ENCODE measurements at regions not wholly inside any gene's neighbourhood (a gene's known extent, or its start where the extent isn't known, plus 50 kb on each side); places are given as distances from the start of the nearest gene placed in this dataset.
"Not testable (repeated sequence)": the region's sequence is repeated elsewhere in the genome, so short reads cannot be mapped to it uniquely, and the experiment has no call there.

- DNase-seq (ENCODE audit: low read depth) = no peak
These were observed 51.6 kb downstream of the RESF1 start for GRCh38 chr12:32010631-32011336.

GRCh38 chr12:32012249-32012785 lies 53.1 kb downstream of the RESF1 start:
- DNase-seq (ENCODE audit: low read depth) = no peak

GRCh38 chr12:32015036-32015435 lies 55.8 kb downstream of the RESF1 start:
- no peak for DNase-seq (ENCODE audit: low read depth)

DNA sequence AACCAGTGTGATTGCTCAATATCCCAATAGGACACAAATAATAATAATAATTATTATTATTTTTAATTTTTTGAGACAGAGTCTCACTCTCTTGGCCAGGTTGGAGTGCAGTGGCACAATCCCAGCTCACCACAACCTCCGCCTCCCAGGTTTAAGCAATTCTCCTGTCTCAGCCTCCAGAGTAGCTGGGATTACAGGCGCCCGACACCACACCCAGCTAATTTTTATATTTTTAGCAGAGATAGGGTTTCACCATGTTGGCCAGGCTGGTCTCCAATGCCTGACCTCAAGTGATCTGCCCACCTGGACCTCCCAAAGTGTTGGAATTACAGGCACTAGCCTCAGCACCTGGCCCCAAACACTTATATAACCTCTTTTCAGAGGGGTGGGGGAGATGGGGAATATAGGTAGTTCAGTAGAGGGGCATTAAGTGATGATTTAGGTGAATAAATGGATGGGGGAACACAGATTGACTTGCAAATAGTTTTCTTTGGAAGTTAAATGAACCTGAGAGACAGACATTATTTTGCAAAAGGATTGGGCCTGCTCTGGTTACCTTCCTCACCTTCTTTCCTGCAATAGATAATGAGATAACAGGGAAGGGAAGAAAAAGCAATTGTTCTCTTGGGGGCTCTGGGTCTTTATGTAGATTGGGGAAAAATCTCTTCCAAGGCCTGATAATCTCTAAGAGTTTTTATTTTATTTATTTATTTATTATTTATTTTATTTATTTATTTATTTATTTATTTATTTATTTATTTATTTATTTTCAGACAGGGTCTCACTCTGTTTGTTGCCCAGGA lies 57.7 kb downstream of the RESF1 start:
- DNase-seq (ENCODE audit: low read depth) = no peak

GRCh38 chr12:32021346-32021773 lies 62.1 kb downstream of the RESF1 start:
- DNase-seq (ENCODE audit: low read depth) = no peak

- DNase-seq (ENCODE audit: low read depth) = not testable (repeated sequence)
These were observed 63.2 kb downstream of the RESF1 start for GRCh38 chr12:32022387-32022786.

- not testable (repeated sequence) for DNase-seq (ENCODE audit: low read depth)
These were observed 64.6 kb downstream of the RESF1 start for GRCh38 chr12:32023861-32024260.

DNA sequence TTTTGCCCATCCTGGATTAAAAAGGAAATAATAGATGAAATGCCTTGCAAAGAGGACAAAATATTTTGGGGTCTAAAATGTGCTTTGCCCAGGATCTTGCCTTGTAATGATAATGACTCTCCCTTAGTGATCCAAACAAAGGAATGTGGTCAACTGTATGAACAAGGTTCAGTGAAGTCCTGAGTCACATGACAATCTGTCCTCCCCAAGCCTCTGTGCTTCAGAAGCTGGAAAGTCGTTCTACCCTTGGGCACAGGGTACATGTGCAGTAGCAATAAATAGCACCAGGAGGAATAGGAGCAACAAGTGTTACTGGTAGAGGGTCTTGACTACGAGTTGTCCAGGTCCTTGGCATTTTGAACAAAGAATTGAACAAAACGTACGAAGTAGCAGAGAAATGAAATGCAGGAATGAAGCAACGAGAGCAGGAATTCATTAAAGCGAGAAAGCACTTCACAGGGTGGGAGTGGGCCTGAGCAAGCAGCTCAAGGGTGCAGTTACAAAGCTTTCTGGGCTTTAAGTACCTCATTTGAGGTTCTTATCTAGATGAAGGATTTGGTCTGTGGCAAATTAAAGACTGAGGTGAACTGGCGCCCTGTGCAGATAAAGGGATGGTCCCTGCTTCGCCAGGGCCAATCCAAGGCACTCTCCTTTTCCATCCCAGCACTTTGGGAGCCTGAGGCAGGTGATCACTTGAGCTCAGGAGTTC lies 65.8 kb downstream of the RESF1 start:
- no peak for DNase-seq (ENCODE audit: low read depth)

DNA sequence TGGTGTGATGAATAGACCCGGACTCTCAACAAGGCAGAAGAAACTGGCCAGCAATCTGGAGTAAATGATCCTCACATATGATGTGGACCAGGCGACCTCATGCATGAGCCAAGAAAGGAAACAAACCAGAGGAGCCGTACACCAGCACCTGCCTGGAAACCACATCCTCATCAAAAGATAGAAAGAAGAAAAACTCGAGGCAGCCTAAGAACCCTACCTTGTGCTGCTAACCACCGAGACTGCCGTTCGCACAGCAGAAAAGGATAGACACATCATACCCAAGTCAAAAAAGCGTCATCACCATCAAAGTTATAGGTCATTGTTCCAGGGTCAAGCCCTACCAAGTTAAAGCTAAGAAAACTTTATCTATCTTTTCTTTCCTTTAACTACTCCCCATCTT lies 66.7 kb downstream of the RESF1 start:
- DNase-seq (ENCODE audit: low read depth) = no peak

GRCh38 chr12:32027684-32028365 lies 68.6 kb downstream of the RESF1 start:
- no peak for DNase-seq (ENCODE audit: low read depth)

DNA sequence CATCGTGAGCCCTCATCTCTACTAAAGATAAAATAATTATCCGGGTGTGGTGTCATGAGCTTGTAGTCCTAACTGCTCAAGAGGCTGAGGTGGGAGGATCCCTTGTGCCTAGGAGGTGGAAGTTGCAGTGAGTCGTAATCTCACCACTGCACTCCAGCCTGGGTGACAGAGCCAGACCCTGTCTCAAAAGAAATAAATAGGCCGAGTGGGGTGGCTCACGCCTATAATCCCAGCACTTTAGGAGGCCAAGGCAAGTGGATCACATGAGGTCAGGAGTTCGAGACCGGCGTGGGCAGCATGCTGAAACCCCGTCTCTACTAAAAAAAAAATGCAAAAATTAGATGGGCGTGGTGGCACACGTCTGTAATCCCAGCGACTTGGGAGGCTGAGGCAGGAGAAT lies 70.9 kb downstream of the RESF1 start:
- no peak for DNase-seq (ENCODE audit: low read depth)

DNA sequence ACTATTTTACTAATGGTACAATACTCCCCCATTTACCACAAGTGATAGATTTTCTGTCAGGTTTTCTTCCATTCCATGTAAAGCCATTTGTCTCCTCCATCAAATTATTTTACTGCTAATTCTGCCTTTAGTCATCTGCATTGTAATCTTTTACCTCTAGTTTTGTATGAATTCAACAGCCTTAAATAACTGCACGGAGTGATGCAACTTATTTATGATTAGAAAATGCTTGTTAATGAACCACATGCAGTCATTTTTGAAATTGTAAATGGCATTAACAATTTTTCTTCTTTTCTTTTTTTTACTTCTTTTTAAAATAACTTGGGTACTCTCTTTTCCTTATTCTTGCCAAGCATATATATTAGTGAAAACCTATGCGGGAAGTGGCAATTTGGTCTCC lies 71.5 kb downstream of the RESF1 start:
- no peak for DNase-seq (ENCODE audit: low read depth)

DNA sequence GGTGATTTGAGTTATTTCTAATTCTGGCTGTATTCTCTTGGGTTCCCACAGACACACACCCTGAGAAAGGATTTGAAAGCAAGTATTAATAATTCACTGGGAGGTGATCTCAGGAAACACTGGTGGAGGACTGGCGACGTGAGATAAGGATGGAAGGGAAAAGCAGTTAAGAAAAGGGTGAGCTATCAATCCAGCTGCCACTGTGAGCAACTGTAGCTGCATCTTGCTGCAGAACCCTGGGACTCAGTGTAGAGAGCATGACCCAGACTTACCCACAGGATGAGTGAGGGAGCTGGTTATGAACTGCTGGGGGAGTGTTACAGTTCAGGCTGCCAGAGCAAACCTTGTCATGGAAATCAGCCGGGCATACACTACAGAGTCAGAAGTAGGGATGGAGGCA lies 71.9 kb downstream of the RESF1 start:
- DNase-seq (ENCODE audit: low read depth) = no peak

- DNase-seq (ENCODE audit: low read depth) = peak; percentile 2
These were observed 73.1 kb downstream of the RESF1 start for GRCh38 chr12:32032205-32032810.

GRCh38 chr12:32033406-32033805 lies 73.2 kb upstream of the BICD1 start:
- no peak for DNase-seq (ENCODE audit: low read depth)

- no peak for DNase-seq (ENCODE audit: low read depth)
These were observed 72.6 kb upstream of the BICD1 start for GRCh38 chr12:32034045-32034444.

DNA sequence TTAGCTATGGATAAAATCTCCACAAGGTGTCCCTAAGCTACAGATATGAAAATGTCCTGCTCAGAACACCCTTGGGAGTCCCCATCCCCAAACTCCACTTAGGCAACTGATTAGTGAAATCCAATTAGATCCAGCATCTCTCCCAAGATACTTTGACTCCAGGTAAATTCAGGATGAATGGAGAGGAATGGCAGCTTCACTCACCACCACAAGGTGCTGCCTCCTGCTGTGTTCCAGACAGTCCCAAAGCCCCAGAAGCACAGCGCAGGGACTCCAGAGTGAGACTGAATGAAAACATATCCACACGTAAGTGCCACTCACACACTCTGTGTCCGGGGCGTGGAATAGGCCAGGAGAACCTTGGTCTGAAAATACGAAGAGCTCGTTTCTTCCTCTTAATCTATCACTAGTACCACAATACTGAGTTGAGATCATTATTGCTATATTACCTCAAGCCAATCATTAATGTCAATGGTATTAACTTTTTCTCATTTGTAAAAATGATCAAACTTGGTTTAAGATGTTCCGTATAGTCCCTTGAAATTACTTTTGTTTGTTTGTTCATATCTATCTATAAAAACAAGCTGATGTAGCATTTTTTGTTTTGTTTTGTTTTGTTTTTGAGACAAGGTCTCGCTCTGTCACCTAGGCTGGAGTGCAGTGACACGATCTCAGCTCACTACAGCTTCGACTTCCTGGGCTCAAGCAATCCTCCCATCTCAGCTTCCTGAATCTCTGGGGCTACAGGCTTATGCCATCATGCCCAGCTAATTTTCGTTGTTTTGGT lies 70.0 kb upstream of the BICD1 start:
- DNase-seq (ENCODE audit: low read depth) = no peak

- peak; percentile 4 for DNase-seq (ENCODE audit: low read depth)
These were observed 67.3 kb upstream of the BICD1 start for GRCh38 chr12:32039347-32039746.

DNA sequence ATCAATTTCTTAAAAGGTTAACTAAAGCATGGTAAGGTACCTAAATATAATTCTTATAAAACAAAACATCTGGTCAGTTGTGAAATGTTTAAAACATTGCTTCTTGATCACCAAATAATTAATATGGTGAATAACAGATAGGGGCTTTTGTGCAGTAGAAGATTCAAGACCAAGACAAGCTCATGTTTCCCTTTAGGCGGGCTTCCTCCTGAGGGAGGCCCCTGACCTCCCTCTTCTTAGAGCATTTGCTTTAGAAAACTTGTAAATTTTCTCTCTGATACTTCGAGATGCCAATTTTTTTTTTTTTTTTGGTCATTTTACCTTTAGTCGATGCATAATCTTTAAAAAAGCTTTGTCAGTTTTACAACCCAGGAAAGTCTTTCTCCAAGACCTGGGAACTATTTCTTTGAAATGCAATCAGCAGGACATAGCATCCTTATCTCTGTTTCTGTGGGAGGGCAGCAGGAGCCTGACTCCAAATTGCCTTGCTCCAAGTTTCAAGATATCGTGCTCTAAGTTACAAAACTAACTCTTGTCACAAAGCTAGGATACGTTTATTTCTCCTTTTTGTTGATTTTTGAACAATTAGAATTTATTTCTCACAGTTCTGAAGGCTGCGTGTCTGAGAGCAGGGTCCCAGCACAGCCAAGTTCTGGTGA lies 66.6 kb upstream of the BICD1 start:
- no peak for DNase-seq (ENCODE audit: low read depth)

- no peak for DNase-seq (ENCODE audit: low read depth)
These were observed 62.6 kb upstream of the BICD1 start for GRCh38 chr12:32043928-32044549.
